Inflammatory macrophage treated with lipopolysaccharide for 1 hour (primary cell): ENCODE measurements at regions not wholly inside any gene's neighbourhood (a gene's known extent, or its start where the extent isn't known, plus 50 kb on each side); places are given as distances from the start of the nearest gene placed in this dataset.
A peak's percentile ranks its signal among the peaks of the same experiment; 100 is the strongest.

Experiments used
- DNase-seq, 2 donors: peaks; one replicate each; pipeline ENCODE4 v3.0.0-alpha.2; 2020 to 2022

- DNase-seq = no peak
These were observed 303.7 kb upstream of the PCDH15 start for GRCh38 chr10:55104738-55105137.

- no peak for DNase-seq
These were observed 297.4 kb upstream of the PCDH15 start for GRCh38 chr10:55098452-55098851.

- DNase-seq = peak in 1 of 2 donors; percentile 24
These were observed 290.8 kb upstream of the PCDH15 start for GRCh38 chr10:55091691-55092328.

GRCh38 chr10:55078121-55078520 lies 277.1 kb upstream of the PCDH15 start:
- DNase-seq = no peak

- DNase-seq = no peak
These were observed 264.2 kb upstream of the PCDH15 start for GRCh38 chr10:55065185-55065584.

- DNase-seq = no peak
These were observed 262.8 kb upstream of the PCDH15 start for GRCh38 chr10:55063811-55064210.

- DNase-seq = no peak
These were observed 261.3 kb upstream of the PCDH15 start for GRCh38 chr10:55062349-55062748.

GRCh38 chr10:55058800-55059199 lies 257.8 kb upstream of the PCDH15 start:
- DNase-seq = no peak

GRCh38 chr10:55051515-55051914 lies 250.5 kb upstream of the PCDH15 start:
- no peak for DNase-seq

GRCh38 chr10:55048830-55049498 lies 247.9 kb upstream of the PCDH15 start:
- no peak for DNase-seq

- DNase-seq = no peak
These were observed 242.5 kb upstream of the PCDH15 start for GRCh38 chr10:55043540-55043939.

- no peak for DNase-seq
These were observed 232.0 kb upstream of the PCDH15 start for GRCh38 chr10:55033061-55033460.

- DNase-seq = no peak
These were observed 223.7 kb upstream of the PCDH15 start for GRCh38 chr10:55024713-55025112.

- DNase-seq = no peak
These were observed 218.4 kb upstream of the PCDH15 start for GRCh38 chr10:55019439-55019838.

GRCh38 chr10:55013318-55013717 lies 212.3 kb upstream of the PCDH15 start:
- DNase-seq = no peak

- DNase-seq = no peak
These were observed 201.4 kb upstream of the PCDH15 start for GRCh38 chr10:55002420-55002819.

GRCh38 chr10:55001422-55001821 lies 200.4 kb upstream of the PCDH15 start:
- no peak for DNase-seq

- no peak for DNase-seq
These were observed 192.1 kb upstream of the PCDH15 start for GRCh38 chr10:54993148-54993547.

GRCh38 chr10:54985732-54986131 lies 184.7 kb upstream of the PCDH15 start:
- DNase-seq = peak in 1 of 2 donors; percentile 38

GRCh38 chr10:54983255-54983654 lies 182.2 kb upstream of the PCDH15 start:
- DNase-seq = no peak

- DNase-seq = no peak
These were observed 161.3 kb upstream of the PCDH15 start for GRCh38 chr10:54962134-54962900.

GRCh38 chr10:54961040-54961439 lies 160.0 kb upstream of the PCDH15 start:
- DNase-seq = no peak

GRCh38 chr10:54958844-54959243 lies 157.8 kb upstream of the PCDH15 start:
- DNase-seq = no peak

GRCh38 chr10:54947605-54948004 lies 146.6 kb upstream of the PCDH15 start:
- DNase-seq = no peak
